HepG2 (cell line): ENCODE measurements at regions not wholly inside any gene's neighbourhood (a gene's known extent, or its start where the extent isn't known, plus 50 kb on each side); places are given as distances from the start of the nearest gene placed in this dataset.
A peak's percentile ranks its signal among the peaks of the same experiment; 100 is the strongest.

ENCODE experiments used
- CREB3 ChIP-seq: sonication (generic); formaldehyde crosslinking; IDR thresholded peaks from 2 replicates; pipeline ENCODE4 v1.5.0; 2020; ENCODE audit warnings: missing genetic modification reagents
- DNMT3B ChIP-seq: conservative IDR thresholded peaks from 2 replicates; pipeline ENCODE4 v1.6.1; 2016; ENCODE audit warnings: missing biosample characterization, control low read depth
- DZIP1 ChIP-seq: sonication (generic); formaldehyde crosslinking; IDR thresholded peaks from 2 replicates; pipeline ENCODE4 v1.5.0; 2020; ENCODE audit warnings: mild to moderate bottlenecking, missing genetic modification reagents
- E2F1 ChIP-seq: sonication (generic); formaldehyde crosslinking; IDR thresholded peaks from 2 replicates; pipeline ENCODE4 v1.5.0; 2020; ENCODE audit warnings: missing genetic modification reagents
- E2F5 ChIP-seq: sonication (generic); formaldehyde crosslinking; conservative IDR thresholded peaks from 2 replicates; pipeline ENCODE4 v1.4.0; 2020; ENCODE audit warnings: missing genetic modification reagents
- MIER2 ChIP-seq: IDR thresholded peaks from 2 replicates; pipeline ENCODE4 v1.6.1; 2016; ENCODE audit warnings: missing biosample characterization, missing genetic modification reagents
- MIXL1 ChIP-seq: IDR thresholded peaks from 2 replicates; pipeline ENCODE4 v1.6.1; 2016
- MTERF4 ChIP-seq: sonication (generic); formaldehyde crosslinking; IDR thresholded peaks from 2 replicates; pipeline ENCODE4 v1.8.0; 2023; ENCODE audit warnings: mild to moderate bottlenecking, missing genetic modification reagents
- NFAT5 ChIP-seq: sonication (generic); formaldehyde crosslinking; IDR thresholded peaks from 2 replicates; pipeline ENCODE4 v1.4.0; 2020; ENCODE audit warnings: missing genetic modification reagents
- NR2F6 ChIP-seq, 2 experiments: IDR thresholded peaks; 2 replicates each; pipeline ENCODE4 v1.6.1; 2016; ENCODE audit warnings: antibody characterized with exemption in 1 of 2, mild to moderate bottlenecking in 1 of 2
- SALL2 ChIP-seq: sonication (generic); formaldehyde crosslinking; IDR thresholded peaks from 2 replicates; pipeline ENCODE4 v1.8.1; 2023; ENCODE audit warnings: mild to moderate bottlenecking, missing genetic modification reagents, inconsistent platforms
- SKI ChIP-seq: fragments of 450-650 bp; IDR thresholded peaks from one replicate; pipeline ENCODE4 v1.6.1; 2018; ENCODE audit warnings: mild to moderate bottlenecking; ENCODE audit not compliant: partially characterized antibody
- ZC3H13 ChIP-seq: sonication (generic); formaldehyde crosslinking; IDR thresholded peaks from 2 replicates; pipeline ENCODE4 v1.8.1; 2023; ENCODE audit warnings: mild to moderate bottlenecking, missing genetic modification reagents, moderate library complexity
- ZSCAN21 ChIP-seq: sonication (generic); formaldehyde crosslinking; IDR thresholded peaks from 2 replicates; pipeline ENCODE4 v1.8.0; 2022; ENCODE audit warnings: mild to moderate bottlenecking, missing genetic modification reagents, moderate library complexity, borderline replicate concordance

- TF ChIP-seq SALL2 (CRISPR knock-in tag) = no peak
- TF ChIP-seq SKI = peak; percentile 51
- TF ChIP-seq ZSCAN21 (CRISPR knock-in tag) = peak; percentile 84
- TF ChIP-seq E2F5 (CRISPR knock-in tag) = no peak
- TF ChIP-seq MTERF4 (CRISPR knock-in tag) = no peak
- 0 out of 2 replicates have a peak, but pooled peaks have one; percentile 5 for TF ChIP-seq DNMT3B
- peak; percentile 81 for TF ChIP-seq NR2F6 (IDR thresholded peaks at IDR 0.05)
- TF ChIP-seq NR2F6 (CRISPR knock-in tag; IDR thresholded peaks at IDR 0.05) = peak; percentile 67
- peak; percentile 37; the same call in 1 of the 2 replicates for TF ChIP-seq MIER2
- 0 out of 2 replicates have a peak, but pooled peaks have one; percentile 43 for TF ChIP-seq MIXL1 (CRISPR knock-in tag)
- TF ChIP-seq E2F1 (CRISPR knock-in tag) = no peak
- TF ChIP-seq ZC3H13 = no peak; the same call in 1 of the 2 replicates
- TF ChIP-seq NFAT5 (CRISPR knock-in tag) = no peak
- TF ChIP-seq DZIP1 (CRISPR knock-in tag) = no peak
- no peak for TF ChIP-seq CREB3 (CRISPR knock-in tag)
These were observed 207.4 kb upstream of the RFC3 start (continued) for GRCh38 chr13:33610438-33611120.
